ENCODE measurements at regions not wholly inside any gene's neighbourhood (a gene's known extent, or its start where the extent isn't known, plus 50 kb on each side); places are given as distances from the start of the nearest gene placed in this dataset.

- Histone ChIP-seq H3K4me3 (no peak overlapping the region), H3K36me3 (ENCODE audit: control insufficient read depth, insufficient read depth, low read length) (no peaks in the 10 kb centered on the region), H3K79me2 (ENCODE audit: control insufficient read depth, insufficient read depth, low read length) (no peaks in the 10 kb centered on the region), H3K4me1 (replicated peaks in 1 of 2; ENCODE audit: control insufficient read depth in 2 of 2, insufficient read depth in 2 of 2, low read length in 2 of 2) (no peaks in the 10 kb centered on the region), H3K27me3 (ENCODE audit: control insufficient read depth in 2 of 2, insufficient read depth in 2 of 2, low read length in 2 of 2) (no peaks in the 10 kb centered on the region), H3K9ac (ENCODE audit: insufficient read depth in 1 of 2, low read depth in 2 of 2, low read length in 2 of 2) (no peak overlapping the region), H4K20me1 (replicated peaks; ENCODE audit: control insufficient read depth, insufficient read depth, low read length) (no peaks in the 10 kb centered on the region), H3K4me2 (ENCODE audit: insufficient read depth, low read length) (no peak overlapping the region), H3K27ac (ENCODE audit: extremely low read depth, low read depth, low read length) (no peak overlapping the region), H2AFZ (ENCODE audit: low read depth, low read length) (no peak overlapping the region), H3K9me1 (ENCODE audit: control insufficient read depth, insufficient read depth, low read length) (no peaks in the 10 kb centered on the region), H3K9me3 (replicated peaks; ENCODE audit: control insufficient read depth, insufficient read depth, low read depth, low read length) (no peaks in the 10 kb centered on the region)
- ChIA-PET CTCF (ENCODE audit: low intra/inter-chr PET ratio) (no interaction called here), POLR2A (no interaction called here)
- 0% methylated on average over 2 of the region's 3 CpGs for WGBS (ENCODE audit: insufficient coverage, low coverage, missing lambda C conversion rate)
- DNase-seq (ENCODE audit: extremely low read depth in 1 of 4, low spot score in 3 of 4) (no peak), FAIRE-seq (no peak), ATAC-seq (no peak)
- BruUV-seq (replicated peaks), result no TSS peak
- in situ Hi-C loops (cut with MboI), result no loop called here
- TF ChIP-seq FOXP1 (CRISPR knock-in tag; IDR thresholded peaks at IDR 0.05) (no peak), MXD1 (CRISPR knock-in tag; IDR thresholded peaks at IDR 0.05; ENCODE audit: borderline replicate concordance, poor library complexity, severe bottlenecking) (no peak), FOXK2 (conservative IDR thresholded peaks at IDR 0.05 in 1 of 2, IDR thresholded peaks at IDR 0.05 in 1 of 2; ENCODE audit: low read depth in 2 of 2) (no peak), CREB1 (IDR thresholded peaks at IDR 0.05) (no peak), CREB1 (CRISPR knock-in tag; IDR thresholded peaks at IDR 0.05) (no peak)
- intact Hi-C loops (cut with micrococcal nuclease), result no loop called here
Observed at GRCh38 chrX:65127842-65128241, 151.6 kb upstream of the ZC4H2 start.

- H3K4me1 ChIP-seq (replicated peaks in 1 of 2; ENCODE audit: control insufficient read depth in 2 of 2, insufficient read depth in 2 of 2, low read length in 2 of 2), result no peaks in the 10 kb centered on the region
- H3K9ac ChIP-seq (ENCODE audit: insufficient read depth in 1 of 2, low read depth in 2 of 2, low read length in 2 of 2), result no peak overlapping the region
- POLR2A ChIA-PET, result no interaction called here
- no peaks in the 10 kb centered on the region for H3K27me3 ChIP-seq (ENCODE audit: control insufficient read depth in 2 of 2, insufficient read depth in 2 of 2, low read length in 2 of 2)
- no peaks in the 10 kb centered on the region for H3K9me3 ChIP-seq (replicated peaks; ENCODE audit: control insufficient read depth, insufficient read depth, low read depth, low read length)
- H3K36me3 ChIP-seq (ENCODE audit: control insufficient read depth, insufficient read depth, low read length), result no peaks in the 10 kb centered on the region
- in situ Hi-C loops (cut with MboI), result no loop called here
- H3K4me2 ChIP-seq (ENCODE audit: insufficient read depth, low read length), result no peak overlapping the region
- CTCF ChIA-PET (ENCODE audit: low intra/inter-chr PET ratio), result no interaction called here
- H2AFZ ChIP-seq (ENCODE audit: low read depth, low read length), result no peak overlapping the region
- 14% methylated on average over 3 of the region's 3 CpGs for WGBS (ENCODE audit: insufficient coverage, low coverage, missing lambda C conversion rate)
- ATAC-seq, result no peak
- FAIRE-seq, result no peak
- H3K79me2 ChIP-seq (ENCODE audit: control insufficient read depth, insufficient read depth, low read length), result no peaks in the 10 kb centered on the region
- DNase-seq (ENCODE audit: extremely low read depth in 1 of 4, low spot score in 3 of 4), result no peak
- no peaks in the 10 kb centered on the region for H4K20me1 ChIP-seq (replicated peaks; ENCODE audit: control insufficient read depth, insufficient read depth, low read length)
- no TSS peak for BruUV-seq (replicated peaks)
- no peak overlapping the region for H3K4me3 ChIP-seq
- H3K9me1 ChIP-seq (ENCODE audit: control insufficient read depth, insufficient read depth, low read length), result no peaks in the 10 kb centered on the region
- intact Hi-C loops (cut with micrococcal nuclease), result no loop called here
- no peak overlapping the region for H3K27ac ChIP-seq (ENCODE audit: extremely low read depth, low read depth, low read length)
- no peak for TF ChIP-seq TCFL5 (CRISPR knock-in tag; conservative IDR thresholded peaks at IDR 0.05)
- no peak for TF ChIP-seq RB1 (IDR thresholded peaks at IDR 0.05; ENCODE audit: low read depth)
- no peak for TF ChIP-seq RBM17 (IDR thresholded peaks at IDR 0.05; ENCODE audit: borderline replicate concordance, low read depth, low read length)
- TF ChIP-seq ZNF407 (IDR thresholded peaks at IDR 0.05; ENCODE audit: low read depth), result no peak
- no peak for TF ChIP-seq PHB (CRISPR knock-in tag; IDR thresholded peaks at IDR 0.05)
Observed at GRCh38 chrX:65098851-65099250, 122.6 kb upstream of the ZC4H2 start.

Measured in K562 (cell line).